Skeletal muscle tissue (tissue), 3 donors: ENCODE measurements at regions not wholly inside any gene's neighbourhood (a gene's known extent, or its start where the extent isn't known, plus 50 kb on each side); places are given as distances from the start of the nearest gene placed in this dataset.
"Not testable (repeated sequence)": the region's sequence is repeated elsewhere in the genome, so short reads cannot be mapped to it uniquely, and the experiment has no call there.

ENCODE experiments used
- H3K27ac ChIP-seq: one replicate; pipeline ENCODE4 v1.7.0; 2013; ENCODE audit warnings: mild to moderate bottlenecking, low read depth, low read length, inconsistent platforms
- H3K27me3 ChIP-seq, 3 donors: one replicate each; pipeline ENCODE4 v1.7.0; 2013; ENCODE audit warnings: low read length in 3 of 3; ENCODE audit not compliant: control insufficient read depth in 3 of 3, insufficient read depth in 3 of 3
- H3K36me3 ChIP-seq, 3 donors: one replicate each; pipeline ENCODE4 v1.7.0; 2013; ENCODE audit warnings: low read length in 3 of 3; ENCODE audit not compliant: control insufficient read depth in 3 of 3, insufficient read depth in 3 of 3
- H3K4me1 ChIP-seq, 3 donors: one replicate each; pipeline ENCODE4 v1.7.0; 2013; ENCODE audit warnings: low read length in 3 of 3, mild to moderate bottlenecking in 3 of 3; ENCODE audit not compliant: control insufficient read depth in 3 of 3, insufficient read depth in 3 of 3
- H3K4me3 ChIP-seq, 3 donors: one replicate each; pipeline ENCODE4 v1.7.0; 2013; ENCODE audit warnings: low read length in 3 of 3
- H3K9ac ChIP-seq, 3 donors: one replicate each; pipeline ENCODE4 v1.7.0; 2013; ENCODE audit warnings: low read length in 3 of 3, mild to moderate bottlenecking in 3 of 3, moderate library complexity in 2 of 3, low read depth in 1 of 3
- H3K9me3 ChIP-seq, 3 donors: one replicate each; pipeline ENCODE4 v1.7.0; 2013; ENCODE audit warnings: low read length in 3 of 3; ENCODE audit not compliant: control insufficient read depth in 3 of 3
- donor health status: Osteomylitis.

- Histone ChIP-seq H3K4me3 (no peak overlapping the region), H3K9ac (no peak overlapping the region), H3K27me3 (peaks cover 0 to 12% (median 0%) of the 10 kb centered on the region in 3 donors), H3K27ac (no peak overlapping the region), H3K4me1 (no peaks in the 10 kb centered on the region), H3K9me3 (peaks cover 0 to 6% (median 3%) of the 10 kb centered on the region in 3 donors), H3K36me3 (no peaks in the 10 kb centered on the region)
Measured at GRCh38 chr13:112160558-112160957, 93.6 kb downstream of the SOX1 start.

GRCh38 chr13:112161521-112162301 lies 94.8 kb downstream of the SOX1 start:
- peaks cover 0 to 12% (median 0%) of the 10 kb centered on the region in 3 donors for H3K27me3 ChIP-seq
- H3K4me1 ChIP-seq = no peaks in the 10 kb centered on the region
- no peak overlapping the region for H3K9ac ChIP-seq
- no peak overlapping the region for H3K27ac ChIP-seq
- no peaks in the 10 kb centered on the region for H3K36me3 ChIP-seq
- peaks cover 0 to 6% (median 3%) of the 10 kb centered on the region in 3 donors for H3K9me3 ChIP-seq
- no peak overlapping the region for H3K4me3 ChIP-seq

DNA sequence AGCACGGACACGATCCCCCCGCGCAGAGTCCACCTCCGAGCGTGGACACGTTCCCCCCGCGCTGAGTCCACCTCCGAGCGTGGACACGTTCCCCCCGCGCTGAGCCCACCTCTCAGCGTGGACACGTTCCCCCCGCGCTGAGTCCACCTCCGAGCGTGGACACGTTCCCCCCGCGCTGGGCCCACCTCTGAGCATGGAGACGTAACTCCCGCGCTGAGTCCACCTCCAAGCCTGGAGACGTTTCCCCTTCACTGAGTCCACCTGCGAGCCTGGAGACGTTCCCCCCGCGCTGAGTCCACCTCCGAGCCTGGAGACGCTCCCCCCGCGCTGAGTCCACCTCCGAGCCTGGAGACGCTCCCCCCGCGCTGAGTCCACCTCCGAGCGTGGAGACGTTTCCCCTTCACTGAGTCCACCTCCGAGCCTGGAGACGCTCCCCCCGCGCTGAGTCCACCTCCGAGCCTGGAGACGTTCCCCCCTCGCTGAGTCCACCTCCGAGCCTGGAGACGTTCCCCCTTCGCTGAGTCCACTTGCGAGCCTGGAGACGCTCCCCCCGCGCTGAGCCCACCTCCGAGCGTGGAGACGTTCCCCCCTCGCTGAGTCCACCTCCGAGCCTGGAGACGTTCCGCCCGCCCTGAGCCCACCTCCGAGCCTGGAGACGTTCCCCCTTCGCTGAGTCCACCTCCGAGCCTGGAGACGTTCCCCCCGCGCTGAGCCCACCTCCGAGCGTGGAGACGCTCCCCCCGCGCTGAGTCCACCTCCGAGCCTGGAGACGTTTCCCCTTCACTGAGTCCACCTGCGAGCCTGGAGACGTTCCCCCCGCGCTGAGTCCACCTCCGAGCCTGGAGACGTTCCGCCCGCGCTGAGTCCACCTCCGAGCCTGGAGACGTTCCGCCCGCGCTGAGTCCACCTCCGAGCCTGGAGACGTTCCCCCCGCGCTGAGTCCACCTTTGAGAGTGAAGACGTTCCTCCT lies 97.0 kb downstream of the SOX1 start:
- not testable (repeated sequence) for H3K36me3 ChIP-seq, H3K9ac ChIP-seq, H3K4me1 ChIP-seq, H3K27ac ChIP-seq, H3K9me3 ChIP-seq, H3K4me3 ChIP-seq
- peaks cover 0 to 10% (median 0%) of the 10 kb centered on the region in 3 donors for H3K27me3 ChIP-seq

GRCh38 chr13:112165712-112166111 lies 98.8 kb downstream of the SOX1 start:
- no peak overlapping the region for H3K9ac ChIP-seq
- H3K4me1 ChIP-seq = no peaks in the 10 kb centered on the region
- no peaks in the 10 kb centered on the region for H3K36me3 ChIP-seq
- no peak overlapping the region for H3K27ac ChIP-seq
- H3K4me3 ChIP-seq = no peak overlapping the region
- no peaks in the 10 kb centered on the region for H3K9me3 ChIP-seq
- peaks cover 0 to 7% (median 0%) of the 10 kb centered on the region in 3 donors for H3K27me3 ChIP-seq

- H3K27me3 ChIP-seq = peaks cover 0 to 14% (median 5%) of the 10 kb centered on the region in 3 donors
- no peaks in the 10 kb centered on the region for H3K9me3 ChIP-seq
- H3K27ac ChIP-seq = no peak overlapping the region
- no peak overlapping the region for H3K4me3 ChIP-seq
- H3K4me1 ChIP-seq = no peaks in the 10 kb centered on the region
- no peak overlapping the region for H3K9ac ChIP-seq
- no peaks in the 10 kb centered on the region for H3K36me3 ChIP-seq
Measured at GRCh38 chr13:112168761-112169160, 101.8 kb downstream of the SOX1 start.

GRCh38 chr13:112169941-112170822 lies 103.2 kb downstream of the SOX1 start:
- Histone ChIP-seq H3K36me3 (no peaks in the 10 kb centered on the region), H3K9ac (no peak overlapping the region), H3K9me3 (peaks cover 0 to 2% (median 2%) of the 10 kb centered on the region in 3 donors), H3K27ac (no peak overlapping the region), H3K4me1 (no peaks in the 10 kb centered on the region), H3K4me3 (no peak overlapping the region), H3K27me3 (peaks cover 0 to 17% (median 5%) of the 10 kb centered on the region in 3 donors)

- Histone ChIP-seq H3K27me3 (peaks cover 0 to 22% (median 5%) of the 10 kb centered on the region in 3 donors), H3K9ac (no peak overlapping the region), H3K9me3 (peaks cover 0 to 2% (median 2%) of the 10 kb centered on the region in 3 donors), H3K27ac (no peak overlapping the region), H3K36me3 (no peaks in the 10 kb centered on the region), H3K4me3 (no peak overlapping the region), H3K4me1 (no peaks in the 10 kb centered on the region)
Measured at GRCh38 chr13:112170823-112171569, 104.0 kb downstream of the SOX1 start.

GRCh38 chr13:112171570-112171965 lies 104.6 kb downstream of the SOX1 start:
- Histone ChIP-seq H3K36me3 (no peaks in the 10 kb centered on the region), H3K27ac (no peak overlapping the region), H3K4me3 (no peak overlapping the region), H3K9me3 (peaks cover 0 to 2% (median 2%) of the 10 kb centered on the region in 3 donors), H3K9ac (no peak overlapping the region), H3K27me3 (peaks cover 0 to 22% (median 5%) of the 10 kb centered on the region in 3 donors), H3K4me1 (no peaks in the 10 kb centered on the region)

DNA sequence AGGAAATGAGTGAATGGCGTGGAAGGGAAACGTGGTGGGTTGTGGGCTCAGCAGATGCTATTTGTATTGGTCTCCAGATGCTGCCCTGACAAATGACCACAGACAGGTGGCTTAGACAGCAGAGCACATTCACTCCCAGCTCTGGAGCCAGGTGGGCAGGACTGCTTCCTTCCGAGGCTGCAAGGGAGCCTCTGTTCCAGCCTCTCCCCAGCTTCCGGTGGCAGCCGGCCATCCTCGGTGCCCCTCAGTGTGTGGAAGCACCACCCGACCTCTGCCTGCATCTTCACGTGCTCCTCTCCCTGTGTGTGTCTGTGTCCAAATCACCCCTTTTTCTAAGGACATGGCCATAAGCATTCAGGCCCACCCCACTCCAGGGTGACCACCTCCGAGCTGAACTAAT lies 105.1 kb downstream of the SOX1 start:
- Histone ChIP-seq H3K9ac (no peak overlapping the region), H3K27me3 (peaks cover 0 to 22% (median 5%) of the 10 kb centered on the region in 3 donors), H3K4me3 (no peak overlapping the region), H3K36me3 (no peaks in the 10 kb centered on the region), H3K4me1 (no peaks in the 10 kb centered on the region), H3K9me3 (peaks cover 0 to 2% (median 2%) of the 10 kb centered on the region in 3 donors), H3K27ac (no peak overlapping the region)
